ENCODE measurements at regions not wholly inside any gene's neighbourhood (a gene's known extent, or its start where the extent isn't known, plus 50 kb on each side); places are given as distances from the start of the nearest gene placed in this dataset.

GRCh38 chr4:54945838-54946237 lies 179.6 kb downstream of the KDR start:
- TF ChIP-seq POLR2A (IDR thresholded peaks at IDR 0.05; ENCODE audit: low read depth, low read length) (no peak), POLR2AphosphoS5 (IDR thresholded peaks at IDR 0.05; ENCODE audit: low read depth, low read length) (no peak), TAF1 (IDR thresholded peaks at IDR 0.05; ENCODE audit: borderline replicate concordance, low read depth, low read length) (no peak)
